ACHN (cell line): ENCODE measurements at regions not wholly inside any gene's neighbourhood (a gene's known extent, or its start where the extent isn't known, plus 50 kb on each side); places are given as distances from the start of the nearest gene placed in this dataset.

Experiments used
- DNase-seq: peaks from one replicate; pipeline ENCODE4 v3.0.0-alpha.2; 2015
- in situ Hi-C: cut with HindIII; loops from 2 replicates; pipeline ENCODE4 v1.10.0; 2017; ENCODE audit warnings: low sequenced_read_pairs, low pct_ligation_motif_present, low pct_unique_long_range_greater_than_20kb

- no peak for DNase-seq
- in situ Hi-C loops: no loop called here
Observed at GRCh38 chr3:182216311-182216970, 504.7 kb downstream of the SOX2 start.

- DNase-seq: no peak
- in situ Hi-C loops: no loop called here
Observed at GRCh38 chr3:182220013-182220412, 508.3 kb downstream of the SOX2 start.

GRCh38 chr3:182220471-182220870, 508.7 kb downstream of the SOX2 start:
- DNase-seq: no peak
- in situ Hi-C loops: no loop called here

- DNase-seq: no peak
- in situ Hi-C loops: no loop called here
Observed at GRCh38 chr3:182226995-182227394, 515.3 kb downstream of the SOX2 start.

- in situ Hi-C loops: no loop called here
Observed at GRCh38 chr3:182233405-182233804, 521.7 kb downstream of the SOX2 start.

GRCh38 chr3:182233957-182234356, 522.2 kb downstream of the SOX2 start:
- DNase-seq: no peak
- in situ Hi-C loops: no loop called here

More at GRCh38 chr3:182233405-182233804, 521.7 kb downstream of the SOX2 start:
- DNase-seq: no peak

- in situ Hi-C loops: no loop called here
Observed at GRCh38 chr3:182234881-182235280, 523.2 kb downstream of the SOX2 start.

GRCh38 chr3:182235504-182235903, 523.8 kb downstream of the SOX2 start:
- no peak for DNase-seq
- in situ Hi-C loops: no loop called here

More at GRCh38 chr3:182234881-182235280, 523.2 kb downstream of the SOX2 start:
- no peak for DNase-seq

- in situ Hi-C loops: no loop called here
- DNase-seq: peak; percentile 64
Observed at GRCh38 chr3:182238126-182238525, 526.4 kb downstream of the SOX2 start.

GRCh38 chr3:182239316-182239715, 527.6 kb downstream of the SOX2 start:
- DNase-seq: no peak
- in situ Hi-C loops: no loop called here

- DNase-seq: no peak
- in situ Hi-C loops: no loop called here
Observed at GRCh38 chr3:182240474-182240873, 528.7 kb downstream of the SOX2 start.

GRCh38 chr3:182241196-182241765, 529.6 kb downstream of the SOX2 start:
- DNase-seq: no peak
- in situ Hi-C loops: no loop called here

GRCh38 chr3:182241766-182242488, 530.2 kb downstream of the SOX2 start:
- peak; percentile 8 for DNase-seq
- in situ Hi-C loops: no loop called here

GRCh38 chr3:182242489-182242942, 530.8 kb downstream of the SOX2 start:
- in situ Hi-C loops: no loop called here
- DNase-seq: no peak

- in situ Hi-C loops: no loop called here
- no peak for DNase-seq
Observed at GRCh38 chr3:182243625-182244024, 531.9 kb downstream of the SOX2 start.

GRCh38 chr3:182244222-182244971, 532.7 kb downstream of the SOX2 start:
- in situ Hi-C loops: no loop called here
- DNase-seq: no peak

- no peak for DNase-seq
- in situ Hi-C loops: no loop called here
Observed at GRCh38 chr3:182245059-182245458, 533.3 kb downstream of the SOX2 start.

GRCh38 chr3:182246870-182247269, 535.1 kb downstream of the SOX2 start:
- in situ Hi-C loops: no loop called here
- DNase-seq: no peak

- in situ Hi-C loops: no loop called here
- DNase-seq: peak; percentile 18
Observed at GRCh38 chr3:182248349-182248880, 536.7 kb downstream of the SOX2 start.
